ENCODE measurements at regions not wholly inside any gene's neighbourhood (a gene's known extent, or its start where the extent isn't known, plus 50 kb on each side); places are given as distances from the start of the nearest gene placed in this dataset.

DNA sequence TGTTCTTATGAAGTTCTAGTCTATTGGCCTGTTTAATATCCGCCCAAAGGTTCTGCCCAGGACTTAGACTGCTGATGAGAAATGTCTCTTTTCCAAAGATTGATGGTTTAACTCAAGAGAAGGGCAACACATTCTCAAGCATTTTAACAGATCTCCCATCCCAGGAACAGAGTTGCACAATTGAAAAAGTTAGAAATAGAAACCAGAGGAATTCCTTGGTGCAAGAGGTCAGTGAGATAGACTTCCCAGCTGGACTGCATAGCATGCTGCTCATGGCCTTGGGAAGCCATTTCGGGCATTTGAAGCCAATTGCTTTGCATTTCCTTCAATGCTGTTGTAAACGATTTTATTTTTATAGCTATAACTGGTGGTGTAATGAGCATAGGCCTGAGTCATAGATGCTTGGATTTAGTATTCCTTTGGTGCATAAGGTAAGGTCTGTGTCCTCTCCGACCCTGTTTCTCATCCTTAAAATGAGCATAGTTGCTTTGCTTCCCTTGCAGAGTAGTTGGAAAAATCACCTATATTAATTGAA lies 292.2 kb upstream of the JAG1 start:
- TF ChIP-seq POLR2A (IDR thresholded peaks at IDR 0.05; ENCODE audit: low read length): no peak
- TF ChIP-seq GATA1 (IDR thresholded peaks at IDR 0.05; ENCODE audit: low read depth, low read length): no peak
